H1 (cell line): ENCODE measurements at regions not wholly inside any gene's neighbourhood (a gene's known extent, or its start where the extent isn't known, plus 50 kb on each side); places are given as distances from the start of the nearest gene placed in this dataset.

Experiments
- SIN3A ChIP-seq, 2 experiments: IDR thresholded peaks in 1 of 2; conservative IDR thresholded peaks in 1 of 2; 2 replicates each; pipeline ENCODE4 v1.6.1; 2011 to 2012; ENCODE audit warnings: low read length in 2 of 2, improper control_type of control experiment in 1 of 2, low read depth in 1 of 2, mild to moderate bottlenecking in 1 of 2
- SIRT6 ChIP-seq: IDR thresholded peaks from one replicate; pipeline ENCODE4 v1.7.1; 2012; ENCODE audit warnings: low read length, inconsistent platforms
- TF ChIP-seq, protein P1 (sequence below): IDR thresholded peaks from 2 replicates; pipeline ENCODE4 v1.6.1; 2012; ENCODE audit warnings: inconsistent platforms

GRCh38 chr11:126113012-126113411, 50.3 kb upstream of the CDON start (continued):
- TF ChIP-seq, protein P1, sequence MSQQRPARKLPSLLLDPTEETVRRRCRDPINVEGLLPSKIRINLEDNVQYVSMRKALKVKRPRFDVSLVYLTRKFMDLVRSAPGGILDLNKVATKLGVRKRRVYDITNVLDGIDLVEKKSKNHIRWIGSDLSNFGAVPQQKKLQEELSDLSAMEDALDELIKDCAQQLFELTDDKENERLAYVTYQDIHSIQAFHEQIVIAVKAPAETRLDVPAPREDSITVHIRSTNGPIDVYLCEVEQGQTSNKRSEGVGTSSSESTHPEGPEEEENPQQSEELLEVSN, result no peak
- no peak for TF ChIP-seq SIRT6
- TF ChIP-seq SIN3A (conservative IDR thresholded peaks at IDR 0.05 in 1 of 2, IDR thresholded peaks at IDR 0.05 in 1 of 2; ENCODE audit: low read depth in 1 of 2, low read length in 2 of 2), result no peak
- TF ChIP-seq, all 59 proteins: peak for 0
